Ishikawa (cell line): ENCODE measurements at regions not wholly inside any gene's neighbourhood (a gene's known extent, or its start where the extent isn't known, plus 50 kb on each side); places are given as distances from the start of the nearest gene placed in this dataset.

ENCODE experiments used
- CEBPB ChIP-seq: IDR thresholded peaks from 2 replicates; pipeline ENCODE4 v1.6.1; 2012
- CREB1 ChIP-seq: IDR thresholded peaks from 2 replicates; pipeline ENCODE4 v1.6.1; 2012; ENCODE audit warnings: low read depth
- EGR1 ChIP-seq: IDR thresholded peaks from 2 replicates; pipeline ENCODE4 v1.6.1; 2012
- EP300 ChIP-seq: IDR thresholded peaks from 2 replicates; pipeline ENCODE4 v1.6.1; 2012; ENCODE audit warnings: borderline replicate concordance
- FOXM1 ChIP-seq: IDR thresholded peaks from 2 replicates; pipeline ENCODE4 v1.6.1; 2012; ENCODE audit warnings: low read depth, borderline replicate concordance
- NFIC ChIP-seq: IDR thresholded peaks from 2 replicates; pipeline ENCODE4 v1.6.1; 2012
- RAD21 ChIP-seq: IDR thresholded peaks from 2 replicates; pipeline ENCODE4 v1.6.1; 2012; ENCODE audit warnings: low read depth
- TAF1 ChIP-seq: IDR thresholded peaks from 2 replicates; pipeline ENCODE4 v1.6.1; 2012; ENCODE audit warnings: low read depth, mild to moderate bottlenecking
- TCF12 ChIP-seq: IDR thresholded peaks from 2 replicates; pipeline ENCODE4 v1.6.1; 2012; ENCODE audit warnings: low read depth
- TEAD4 ChIP-seq: IDR thresholded peaks from 2 replicates; pipeline ENCODE4 v1.6.1; 2012
- YY1 ChIP-seq: IDR thresholded peaks from 2 replicates; pipeline ENCODE4 v1.6.1; 2012; ENCODE audit warnings: low read depth
- ZBTB7A ChIP-seq: IDR thresholded peaks from 2 replicates; pipeline ENCODE4 v1.6.1; 2012; ENCODE audit warnings: low read depth
- TF ChIP-seq, protein P1 (sequence below): IDR thresholded peaks from 2 replicates; pipeline ENCODE4 v1.6.1; 2012; ENCODE audit warnings: low read depth, mild to moderate bottlenecking
- TF ChIP-seq, protein P2 (sequence below): IDR thresholded peaks from 2 replicates; pipeline ENCODE4 v1.6.1; 2012

DNA sequence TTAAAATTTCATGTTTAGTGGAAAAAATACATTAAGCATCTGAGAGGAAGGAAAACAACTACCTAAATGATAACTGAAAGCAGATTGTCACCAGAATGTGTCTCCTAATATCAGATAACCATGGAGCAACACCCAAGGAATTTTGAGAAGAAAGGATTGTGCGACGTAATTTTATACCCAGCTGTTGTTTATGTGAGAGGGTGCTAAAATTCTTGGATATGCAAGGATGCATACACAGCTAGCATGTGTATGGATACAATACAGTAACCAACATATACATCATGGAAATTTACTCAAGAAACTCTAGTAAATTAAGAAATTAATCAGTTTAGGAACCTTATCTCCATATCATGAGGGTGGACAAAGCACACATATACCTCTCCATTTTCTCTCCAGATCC is 290.9 kb downstream of the HS3ST3A1 start:
- TF ChIP-seq, protein P1, sequence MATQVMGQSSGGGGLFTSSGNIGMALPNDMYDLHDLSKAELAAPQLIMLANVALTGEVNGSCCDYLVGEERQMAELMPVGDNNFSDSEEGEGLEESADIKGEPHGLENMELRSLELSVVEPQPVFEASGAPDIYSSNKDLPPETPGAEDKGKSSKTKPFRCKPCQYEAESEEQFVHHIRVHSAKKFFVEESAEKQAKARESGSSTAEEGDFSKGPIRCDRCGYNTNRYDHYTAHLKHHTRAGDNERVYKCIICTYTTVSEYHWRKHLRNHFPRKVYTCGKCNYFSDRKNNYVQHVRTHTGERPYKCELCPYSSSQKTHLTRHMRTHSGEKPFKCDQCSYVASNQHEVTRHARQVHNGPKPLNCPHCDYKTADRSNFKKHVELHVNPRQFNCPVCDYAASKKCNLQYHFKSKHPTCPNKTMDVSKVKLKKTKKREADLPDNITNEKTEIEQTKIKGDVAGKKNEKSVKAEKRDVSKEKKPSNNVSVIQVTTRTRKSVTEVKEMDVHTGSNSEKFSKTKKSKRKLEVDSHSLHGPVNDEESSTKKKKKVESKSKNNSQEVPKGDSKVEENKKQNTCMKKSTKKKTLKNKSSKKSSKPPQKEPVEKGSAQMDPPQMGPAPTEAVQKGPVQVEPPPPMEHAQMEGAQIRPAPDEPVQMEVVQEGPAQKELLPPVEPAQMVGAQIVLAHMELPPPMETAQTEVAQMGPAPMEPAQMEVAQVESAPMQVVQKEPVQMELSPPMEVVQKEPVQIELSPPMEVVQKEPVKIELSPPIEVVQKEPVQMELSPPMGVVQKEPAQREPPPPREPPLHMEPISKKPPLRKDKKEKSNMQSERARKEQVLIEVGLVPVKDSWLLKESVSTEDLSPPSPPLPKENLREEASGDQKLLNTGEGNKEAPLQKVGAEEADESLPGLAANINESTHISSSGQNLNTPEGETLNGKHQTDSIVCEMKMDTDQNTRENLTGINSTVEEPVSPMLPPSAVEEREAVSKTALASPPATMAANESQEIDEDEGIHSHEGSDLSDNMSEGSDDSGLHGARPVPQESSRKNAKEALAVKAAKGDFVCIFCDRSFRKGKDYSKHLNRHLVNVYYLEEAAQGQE, result no peak
- no peak for TF ChIP-seq EGR1
- TF ChIP-seq FOXM1, result no peak
- TF ChIP-seq TEAD4, result no peak
- TF ChIP-seq EP300, result no peak
- TF ChIP-seq CEBPB, result no peak
- TF ChIP-seq YY1, result no peak
- TF ChIP-seq, protein P2, sequence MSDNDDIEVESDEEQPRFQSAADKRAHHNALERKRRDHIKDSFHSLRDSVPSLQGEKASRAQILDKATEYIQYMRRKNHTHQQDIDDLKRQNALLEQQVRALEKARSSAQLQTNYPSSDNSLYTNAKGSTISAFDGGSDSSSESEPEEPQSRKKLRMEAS, result no peak
- no peak for TF ChIP-seq TCF12
- no peak for TF ChIP-seq TAF1
- TF ChIP-seq ZBTB7A, result no peak
- TF ChIP-seq RAD21, result no peak
- no peak for TF ChIP-seq NFIC
- no peak for TF ChIP-seq CREB1
